GM21360 (cell line): ENCODE measurements at regions not wholly inside any gene's neighbourhood (a gene's known extent, or its start where the extent isn't known, plus 50 kb on each side); places are given as distances from the start of the nearest gene placed in this dataset.

Experiments
- ATAC-seq: cut with Tn5 transposase; IDR thresholded peaks from one replicate; pipeline ENCODE4 v1.9.1; 2021; ENCODE audit warnings: mild to moderate bottlenecking, moderate library complexity; ENCODE audit not compliant: unreplicated experiment

- no peak for ATAC-seq
Measured at GRCh38 chr6:23277521-23278179, 708.3 kb downstream of the HDGFL1 start.

GRCh38 chr6:23278180-23278532 is 708.8 kb downstream of the HDGFL1 start:
- ATAC-seq: no peak

DNA sequence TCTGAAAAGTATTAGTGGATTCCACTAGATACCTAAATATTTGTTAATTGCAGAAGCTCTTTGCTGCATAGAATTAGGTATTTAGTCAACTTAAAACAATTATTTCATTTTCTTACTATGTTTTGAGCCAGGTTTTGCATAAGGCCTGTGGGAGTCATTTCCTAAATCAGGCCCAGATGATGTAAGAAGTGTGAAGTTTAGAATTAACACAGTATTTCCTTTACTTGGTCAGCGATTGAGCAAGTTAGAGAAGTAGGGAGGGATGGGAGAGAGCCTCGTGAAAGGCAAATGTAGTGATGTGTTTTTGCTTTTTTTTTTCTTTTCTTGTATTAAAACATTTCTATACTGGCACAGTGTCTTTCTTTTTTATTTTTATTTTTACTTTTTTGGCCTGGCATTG is 711.1 kb downstream of the HDGFL1 start:
- no peak for ATAC-seq

- ATAC-seq: no peak
Measured at GRCh38 chr6:23282252-23283021, 713.1 kb downstream of the HDGFL1 start.

GRCh38 chr6:23293653-23294052 is 724.3 kb downstream of the HDGFL1 start:
- ATAC-seq: no peak

DNA sequence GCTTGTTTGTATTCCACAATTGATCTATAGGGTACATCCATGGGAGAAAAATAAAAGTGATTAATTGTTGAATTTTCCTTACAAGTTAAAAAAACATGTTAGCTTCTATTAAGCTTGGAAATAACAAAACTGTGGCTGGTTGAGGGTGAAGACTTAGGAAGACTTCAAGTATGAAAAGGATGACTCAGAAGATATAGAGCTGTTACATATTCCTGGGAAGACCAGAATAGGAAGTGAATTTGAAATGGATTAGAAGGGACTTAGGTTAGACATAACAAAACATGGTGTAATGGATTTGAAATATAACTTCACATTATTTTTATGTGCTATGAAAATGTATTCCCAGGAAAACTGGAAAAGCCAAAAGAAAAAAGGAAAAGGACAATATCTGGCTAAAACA is 732.2 kb downstream of the HDGFL1 start:
- no peak for ATAC-seq

DNA sequence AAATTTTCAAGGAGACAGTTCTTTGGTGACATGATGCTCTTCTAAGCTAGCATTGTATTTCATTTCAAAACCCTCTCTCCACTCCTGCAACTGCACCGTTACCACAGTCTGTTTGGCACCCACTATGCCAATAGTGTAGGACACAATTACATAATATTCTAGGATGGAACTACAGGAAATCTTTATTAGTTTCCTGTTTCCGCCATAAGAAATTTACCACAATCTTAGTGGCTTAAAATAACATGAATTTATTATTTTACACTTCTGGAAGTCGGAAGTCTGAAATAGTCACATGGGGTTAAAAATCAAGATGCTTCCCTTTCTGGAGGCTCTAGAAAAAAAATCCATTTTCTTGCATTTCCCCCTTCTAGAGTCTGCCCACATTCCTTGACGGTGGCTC is 733.1 kb downstream of the HDGFL1 start:
- ATAC-seq: no peak

- no peak for ATAC-seq
Measured at GRCh38 chr6:23305325-23305943, 736.1 kb downstream of the HDGFL1 start.

DNA sequence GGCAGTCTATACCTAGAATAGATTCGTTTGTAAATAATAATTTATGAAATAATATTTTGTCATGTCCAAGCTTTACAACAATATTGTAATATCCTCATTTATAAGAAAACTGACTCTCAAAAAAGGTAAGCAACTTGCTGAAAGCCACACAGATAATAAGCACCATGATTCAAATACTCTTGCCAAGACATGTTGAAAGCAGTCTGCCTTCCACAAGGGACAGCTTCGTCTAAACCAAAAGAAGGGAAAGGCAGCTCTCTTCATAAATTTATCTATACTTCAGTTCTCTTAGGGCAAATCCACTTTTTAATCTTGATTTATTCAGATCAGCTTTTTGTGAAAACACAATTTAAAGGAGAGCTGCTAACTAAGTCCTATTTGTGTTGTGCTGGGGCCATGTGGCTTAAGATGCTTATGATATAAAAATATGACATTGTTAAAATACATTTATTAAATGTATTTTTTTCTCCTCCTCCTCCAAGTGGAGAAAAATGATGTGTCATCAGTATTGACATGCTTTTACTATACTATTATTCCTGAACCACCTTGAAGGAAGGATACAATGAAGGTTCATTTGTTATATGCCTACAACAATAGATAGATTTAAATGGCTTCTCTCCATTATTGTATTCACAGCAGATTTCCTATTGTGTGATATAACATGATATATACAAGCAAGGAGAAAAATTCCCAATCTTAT is 737.0 kb downstream of the HDGFL1 start:
- ATAC-seq: no peak

DNA sequence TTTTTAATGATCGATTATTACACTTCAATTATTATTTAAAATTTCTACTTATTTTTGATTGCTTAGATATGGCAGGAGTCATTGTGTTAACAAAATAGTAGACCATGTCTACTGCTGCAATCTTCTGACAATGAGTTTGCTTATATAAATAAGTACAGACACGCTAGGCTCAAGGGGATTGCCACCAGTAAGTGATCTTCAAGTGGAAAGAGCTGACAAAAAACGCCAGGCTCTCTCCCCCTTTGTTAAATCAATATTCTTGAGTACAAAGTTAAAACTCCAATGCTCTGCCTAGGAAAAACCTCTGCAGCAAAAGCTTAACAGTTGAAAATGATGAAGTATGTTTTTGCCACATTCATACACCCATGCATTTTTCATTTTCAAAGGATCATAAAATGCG is 738.1 kb downstream of the HDGFL1 start:
- no peak for ATAC-seq

GRCh38 chr6:23308166-23308565 is 738.8 kb downstream of the HDGFL1 start:
- ATAC-seq: no peak

DNA sequence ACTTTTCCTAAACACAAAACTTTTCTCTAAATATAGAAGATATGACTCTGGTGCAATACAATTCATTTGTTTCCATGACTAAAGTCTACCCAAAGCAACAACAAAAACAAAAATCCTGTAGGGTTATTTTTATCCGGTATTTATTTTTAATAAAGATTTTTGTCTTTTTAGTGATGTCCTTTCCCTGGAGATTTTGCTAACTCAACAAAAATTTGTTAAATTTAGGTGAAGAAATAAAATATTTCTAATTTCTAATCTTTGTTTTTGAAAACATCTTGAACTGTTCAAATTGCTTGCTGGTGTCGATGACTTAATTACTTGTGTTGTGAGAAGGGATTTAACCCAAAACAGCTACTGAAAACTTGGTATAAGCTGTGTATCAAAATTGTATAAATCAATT is 741.8 kb downstream of the HDGFL1 start:
- no peak for ATAC-seq

DNA sequence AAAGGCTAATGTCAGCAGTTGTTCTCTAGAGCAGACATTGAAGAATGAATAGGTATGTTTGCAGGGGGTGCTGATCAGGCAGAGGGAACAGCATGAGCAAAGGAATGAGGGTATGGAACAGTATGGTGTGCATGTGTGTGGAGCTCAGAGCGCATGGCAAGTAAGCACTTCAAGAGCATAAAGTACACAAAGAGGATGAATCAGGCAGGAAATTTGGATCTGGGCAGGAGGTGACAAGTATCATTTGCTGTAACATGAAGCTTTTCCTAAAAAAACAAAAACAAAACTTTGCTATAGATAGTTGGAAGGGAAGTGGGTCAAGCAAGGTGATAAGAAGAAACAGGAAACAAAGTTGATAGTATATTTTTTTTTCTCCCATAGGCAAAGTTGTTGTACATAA is 746.8 kb downstream of the HDGFL1 start:
- ATAC-seq: no peak

- no peak for ATAC-seq
Measured at GRCh38 chr6:23316931-23317330, 747.6 kb downstream of the HDGFL1 start.

- ATAC-seq: no peak
Measured at GRCh38 chr6:23319582-23319981, 750.2 kb downstream of the HDGFL1 start.

- no peak for ATAC-seq
Measured at GRCh38 chr6:23320471-23321015, 751.2 kb downstream of the HDGFL1 start.

DNA sequence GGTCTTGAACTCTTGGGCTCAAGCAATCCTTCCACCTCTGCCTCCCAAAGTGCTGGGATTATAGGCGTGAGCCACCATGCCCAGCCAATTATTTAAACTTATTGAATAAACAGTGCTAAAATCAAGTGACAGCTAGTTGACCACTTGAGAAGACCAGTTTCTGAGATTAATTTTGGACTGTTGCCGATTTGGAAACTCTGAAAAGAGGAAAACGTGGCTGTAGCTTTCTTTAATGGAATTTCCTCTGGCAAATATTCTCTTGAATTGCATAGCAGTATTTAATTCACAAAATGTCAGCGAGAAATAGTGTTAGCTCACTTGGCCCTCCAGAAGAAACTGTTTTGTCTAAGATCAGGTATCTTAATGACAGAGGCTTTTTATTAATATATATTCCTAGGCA is 754.5 kb downstream of the HDGFL1 start:
- no peak for ATAC-seq

GRCh38 chr6:23325065-23325464 is 755.7 kb downstream of the HDGFL1 start:
- no peak for ATAC-seq

- ATAC-seq: no peak
Measured at GRCh38 chr6:23327621-23328020, 758.3 kb downstream of the HDGFL1 start.

DNA sequence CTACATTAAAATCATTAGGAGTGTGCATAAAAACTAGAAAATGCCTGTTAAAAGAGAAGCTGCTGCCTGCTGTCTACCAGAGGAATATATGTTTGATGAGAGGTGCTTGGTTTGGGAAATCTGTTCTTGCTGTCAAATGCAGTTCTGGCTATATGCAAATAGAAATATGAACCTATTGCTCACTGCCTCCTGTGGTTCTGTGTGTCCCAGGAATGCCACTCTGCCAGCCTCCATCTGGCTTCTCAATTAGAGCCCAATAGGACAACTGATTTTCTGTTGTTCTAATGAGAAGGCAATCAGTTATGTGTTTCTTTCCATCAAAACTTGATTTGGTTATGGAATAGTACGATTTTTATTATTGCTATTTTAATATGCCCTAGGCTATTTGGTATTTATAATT is 759.7 kb downstream of the HDGFL1 start:
- no peak for ATAC-seq

DNA sequence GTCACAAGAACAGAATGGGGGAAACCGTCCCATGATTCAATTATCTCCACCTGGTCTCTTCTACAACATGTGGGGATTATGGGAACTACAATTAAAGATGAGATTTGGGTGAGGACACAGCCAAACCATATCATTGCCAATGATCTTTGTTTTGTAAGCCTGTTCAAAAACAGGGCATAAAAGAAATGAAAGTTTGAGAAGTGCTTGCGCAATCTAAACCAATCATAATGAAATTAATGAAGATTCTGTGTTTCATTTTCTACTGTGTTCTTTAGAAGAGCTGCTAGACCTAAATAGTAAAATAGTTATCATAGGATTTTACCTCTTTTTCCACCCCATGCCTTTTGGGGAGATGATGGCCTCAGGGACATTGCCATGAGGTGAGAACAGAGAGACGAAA is 761.3 kb downstream of the HDGFL1 start:
- no peak for ATAC-seq
